GM21381 (cell line): ENCODE measurements at regions not wholly inside any gene's neighbourhood (a gene's known extent, or its start where the extent isn't known, plus 50 kb on each side); places are given as distances from the start of the nearest gene placed in this dataset.
"Not testable (repeated sequence)": the region's sequence is repeated elsewhere in the genome, so short reads cannot be mapped to it uniquely, and the experiment has no call there.

Experiments used
- ATAC-seq: cut with Tn5 transposase; IDR thresholded peaks from one replicate; pipeline ENCODE4 v1.9.1; 2021; ENCODE audit warnings: mild to moderate bottlenecking, moderate library complexity; ENCODE audit not compliant: unreplicated experiment

GRCh38 chr4:156553659-156554058 lies 417.9 kb downstream of the PDGFC start:
- ATAC-seq: no peak

GRCh38 chr4:156547891-156548290 lies 423.7 kb downstream of the PDGFC start:
- no peak for ATAC-seq

GRCh38 chr4:156547439-156547838 lies 424.2 kb downstream of the PDGFC start:
- no peak for ATAC-seq

- no peak for ATAC-seq
Measured at GRCh38 chr4:156545003-156545785, 426.4 kb downstream of the PDGFC start.

- ATAC-seq: no peak
Measured at GRCh38 chr4:156539376-156539775, 432.2 kb downstream of the PDGFC start.

GRCh38 chr4:156538651-156539257 lies 432.8 kb downstream of the PDGFC start:
- ATAC-seq: no peak

GRCh38 chr4:156538210-156538609 lies 433.4 kb downstream of the PDGFC start:
- ATAC-seq: no peak

GRCh38 chr4:156537286-156537685 lies 434.3 kb downstream of the PDGFC start:
- no peak for ATAC-seq

- ATAC-seq: no peak
Measured at GRCh38 chr4:156536661-156537060, 434.9 kb downstream of the PDGFC start.

- no peak for ATAC-seq
Measured at GRCh38 chr4:156534205-156534604, 437.4 kb downstream of the PDGFC start.

- no peak for ATAC-seq
Measured at GRCh38 chr4:156528216-156528615, 443.4 kb downstream of the PDGFC start.

- ATAC-seq: no peak
Measured at GRCh38 chr4:156527237-156527993, 444.2 kb downstream of the PDGFC start.

- ATAC-seq: no peak
Measured at GRCh38 chr4:156523991-156524390, 447.6 kb downstream of the PDGFC start.

GRCh38 chr4:156523492-156523891 lies 448.1 kb downstream of the PDGFC start:
- no peak for ATAC-seq

GRCh38 chr4:156521631-156522030 lies 450.0 kb downstream of the PDGFC start:
- ATAC-seq: no peak

GRCh38 chr4:156517956-156518355 lies 453.6 kb downstream of the PDGFC start:
- ATAC-seq: no peak

- no peak for ATAC-seq
Measured at GRCh38 chr4:156517546-156517945, 454.1 kb downstream of the PDGFC start.

- ATAC-seq: no peak
Measured at GRCh38 chr4:156516698-156517097, 454.9 kb downstream of the PDGFC start.

- ATAC-seq: no peak
Measured at GRCh38 chr4:156515295-156515694, 456.3 kb downstream of the PDGFC start.

- no peak for ATAC-seq
Measured at GRCh38 chr4:156512622-156513021, 459.0 kb downstream of the PDGFC start.

- ATAC-seq: not testable (repeated sequence)
Measured at GRCh38 chr4:156509921-156510320, 461.7 kb downstream of the PDGFC start.
